ENCODE measurements at regions not wholly inside any gene's neighbourhood (a gene's known extent, or its start where the extent isn't known, plus 50 kb on each side); places are given as distances from the start of the nearest gene placed in this dataset.

GRCh38 chr6:27624694-27625262 is 151.9 kb upstream of the ZNF184 start:
- no peak for TF ChIP-seq CTCF (conservative IDR thresholded peaks at IDR 0.05; ENCODE audit: low read depth, low read length)
- no peak for TF ChIP-seq EZH2 (IDR thresholded peaks at IDR 0.05; ENCODE audit: low read length, unreplicated experiment)
- TF ChIP-seq EZH2phosphoT487 (IDR thresholded peaks at IDR 0.05; ENCODE audit: borderline replicate concordance, low read length): no peak

Measured in PC-3 (cell line).